KMS-11 (cell line): ENCODE measurements at regions not wholly inside any gene's neighbourhood (a gene's known extent, or its start where the extent isn't known, plus 50 kb on each side); places are given as distances from the start of the nearest gene placed in this dataset.
"Not testable (repeated sequence)": the region's sequence is repeated elsewhere in the genome, so short reads cannot be mapped to it uniquely, and the experiment has no call there.

Source experiments
- H2AFZ ChIP-seq: fragments of 200-600 bp; sonication (generic); 2 replicates; pipeline ENCODE4 v1.6.1; 2016; ENCODE audit warnings: antibody characterized with exemption, mixed run types, low read depth
- H3K27ac ChIP-seq: fragments of 200-600 bp; sonication (generic); 2 replicates; pipeline ENCODE4 v1.6.1; 2016; ENCODE audit warnings: mild to moderate bottlenecking, mixed run types
- H3K27me3 ChIP-seq: fragments of 200-600 bp; sonication (generic); 2 replicates; pipeline ENCODE4 v1.6.1; 2017; ENCODE audit warnings: mild to moderate bottlenecking, low read depth, mixed run types, moderate library complexity; ENCODE audit not compliant: insufficient read depth
- H3K36me3 ChIP-seq: fragments of 200-600 bp; sonication (generic); 2 replicates; pipeline ENCODE4 v1.6.1; 2017; ENCODE audit warnings: mild to moderate bottlenecking, mixed run types; ENCODE audit not compliant: insufficient read depth
- H3K4me1 ChIP-seq: fragments of 200-600 bp; sonication (generic); 2 replicates; pipeline ENCODE4 v1.6.1; 2016; ENCODE audit warnings: mild to moderate bottlenecking, low read depth, mixed run types; ENCODE audit not compliant: poor library complexity, severe bottlenecking
- H3K4me2 ChIP-seq: fragments of 200-600 bp; sonication (generic); 2 replicates; pipeline ENCODE4 v1.7.0; 2016; ENCODE audit warnings: mild to moderate bottlenecking, mixed run types
- H3K4me3 ChIP-seq: fragments of 200-600 bp; sonication (generic); IDR thresholded peaks from 2 replicates; pipeline ENCODE4 v1.6.1; 2017; ENCODE audit warnings: low read depth, low read length, mixed read lengths; ENCODE audit not compliant: insufficient read depth
- H3K79me2 ChIP-seq: fragments of 200-600 bp; sonication (generic); 2 replicates; pipeline ENCODE4 v1.6.1; 2016; ENCODE audit warnings: low read depth, mixed run types; ENCODE audit not compliant: insufficient read depth
- H3K9ac ChIP-seq: fragments of 200-600 bp; sonication (generic); 2 replicates; pipeline ENCODE4 v1.6.1; 2016; ENCODE audit warnings: mild to moderate bottlenecking, mixed run types
- H4K20me1 ChIP-seq: fragments of 200-600 bp; sonication (generic); 2 replicates; pipeline ENCODE4 v1.6.1; 2016; ENCODE audit warnings: mild to moderate bottlenecking, mixed run types; ENCODE audit not compliant: insufficient read depth
- CTCF ChIP-seq: fragments of 200-600 bp; sonication (generic); conservative IDR thresholded peaks from 2 replicates; pipeline ENCODE4 v1.6.1; 2017; ENCODE audit warnings: low read depth, mild to moderate bottlenecking, antibody characterized with exemption, low read length, moderate library complexity, mixed read lengths

- Histone ChIP-seq H3K9ac (no peak overlapping the region), H3K4me2 (no peak overlapping the region), H4K20me1 (no peaks in the 10 kb centered on the region), H3K27me3 (no peaks in the 10 kb centered on the region), H3K36me3 (no peaks in the 10 kb centered on the region), H3K79me2 (no peaks in the 10 kb centered on the region), H3K4me1 (no peaks in the 10 kb centered on the region), H3K27ac (no peak overlapping the region), H3K4me3 (no peak overlapping the region), H2AFZ (no peak overlapping the region)
- TF ChIP-seq CTCF: no peak
These were observed 129.9 kb downstream of the BOD1 start for GRCh38 chr5:173486355-173487225.

- TF ChIP-seq CTCF: no peak
- Histone ChIP-seq H3K9ac (no peak overlapping the region), H3K36me3 (no peaks in the 10 kb centered on the region)
These were observed 131.9 kb downstream of the BOD1 start for GRCh38 chr5:173484569-173484968.

GRCh38 chr5:173483599-173483998 lies 132.9 kb downstream of the BOD1 start:
- not testable (repeated sequence) for H3K4me1 ChIP-seq, H3K27ac ChIP-seq, H3K9ac ChIP-seq, H4K20me1 ChIP-seq, H2AFZ ChIP-seq, H3K27me3 ChIP-seq, H3K36me3 ChIP-seq, H3K79me2 ChIP-seq, H3K4me3 ChIP-seq, H3K4me2 ChIP-seq

More at GRCh38 chr5:173484569-173484968, 131.9 kb downstream of the BOD1 start:
- Histone ChIP-seq H3K4me2 (no peak overlapping the region), H3K79me2 (no peaks in the 10 kb centered on the region), H3K4me3 (no peak overlapping the region), H3K4me1 (no peaks in the 10 kb centered on the region), H3K27ac (no peak overlapping the region), H2AFZ (no peak overlapping the region), H4K20me1 (no peaks in the 10 kb centered on the region), H3K27me3 (no peaks in the 10 kb centered on the region)

GRCh38 chr5:173483160-173483559 lies 133.3 kb downstream of the BOD1 start:
- Histone ChIP-seq H3K4me1 (no peaks in the 10 kb centered on the region), H3K36me3 (no peaks in the 10 kb centered on the region), H4K20me1 (no peaks in the 10 kb centered on the region), H3K79me2 (no peaks in the 10 kb centered on the region), H3K4me2 (no peak overlapping the region), H3K27me3 (no peaks in the 10 kb centered on the region), H2AFZ (no peak overlapping the region), H3K9ac (no peak overlapping the region), H3K4me3 (no peak overlapping the region), H3K27ac (no peak overlapping the region)
- TF ChIP-seq CTCF: no peak

- no peaks in the 10 kb centered on the region for H3K36me3 ChIP-seq
- H3K27me3 ChIP-seq: no peaks in the 10 kb centered on the region
- no peak overlapping the region for H2AFZ ChIP-seq
- TF ChIP-seq CTCF: no peak
- no peaks in the 10 kb centered on the region for H4K20me1 ChIP-seq
- no peak overlapping the region for H3K9ac ChIP-seq
- no peaks in the 10 kb centered on the region for H3K4me1 ChIP-seq
- no peak overlapping the region for H3K27ac ChIP-seq
- no peak overlapping the region for H3K4me2 ChIP-seq
- no peaks in the 10 kb centered on the region for H3K79me2 ChIP-seq
- H3K4me3 ChIP-seq: no peak overlapping the region
These were observed 134.6 kb downstream of the BOD1 start for GRCh38 chr5:173481821-173482220.
